HG03060 (cell line): ENCODE measurements at regions not wholly inside any gene's neighbourhood (a gene's known extent, or its start where the extent isn't known, plus 50 kb on each side); places are given as distances from the start of the nearest gene placed in this dataset.
"Not testable (repeated sequence)": the region's sequence is repeated elsewhere in the genome, so short reads cannot be mapped to it uniquely, and the experiment has no call there.

Source experiments
- ATAC-seq: cut with Tn5 transposase; IDR thresholded peaks from one replicate; pipeline ENCODE4 v1.9.1; 2021; ENCODE audit warnings: low read depth, moderate number of reproducible peaks; ENCODE audit not compliant: unreplicated experiment

DNA sequence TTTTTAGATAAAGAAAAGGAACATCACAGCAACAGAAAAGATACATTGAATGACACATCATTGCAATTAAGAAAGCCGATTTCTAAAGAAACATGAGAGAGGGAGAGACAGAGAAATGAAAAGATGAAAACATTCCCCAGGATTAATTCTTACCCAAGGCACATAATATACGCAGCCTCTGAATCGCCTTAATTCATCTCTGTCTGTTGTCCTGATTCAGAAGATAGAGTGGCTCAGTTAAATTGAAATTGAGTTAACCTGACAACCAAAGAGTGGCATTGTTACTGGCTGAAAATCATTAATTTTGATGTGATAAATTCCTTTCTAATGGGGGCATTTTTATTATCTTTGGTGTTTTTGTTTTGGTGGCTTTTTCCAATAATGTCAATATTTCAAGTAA, 701.9 kb downstream of the EDEM1 start:
- no peak for ATAC-seq

DNA sequence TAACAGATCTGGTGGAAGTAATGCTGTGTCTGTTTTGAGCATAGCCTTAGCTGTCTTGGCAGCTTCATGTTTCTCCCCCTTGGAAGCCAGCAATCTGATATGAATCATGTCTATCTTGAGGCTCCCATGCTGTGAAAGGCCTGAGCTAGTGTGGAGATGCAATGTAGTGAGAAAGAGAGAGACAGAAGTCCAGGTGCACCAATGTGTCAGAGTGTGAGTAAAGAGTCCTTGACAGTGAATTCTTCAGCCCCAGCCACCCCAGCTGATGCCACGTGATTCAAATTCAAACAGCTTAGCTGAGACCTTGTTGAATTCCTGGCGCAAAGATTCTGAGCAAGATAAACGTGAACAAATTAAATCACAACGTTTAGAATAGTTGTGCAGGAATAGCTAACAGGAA, 704.2 kb downstream of the EDEM1 start:
- no peak for ATAC-seq

DNA sequence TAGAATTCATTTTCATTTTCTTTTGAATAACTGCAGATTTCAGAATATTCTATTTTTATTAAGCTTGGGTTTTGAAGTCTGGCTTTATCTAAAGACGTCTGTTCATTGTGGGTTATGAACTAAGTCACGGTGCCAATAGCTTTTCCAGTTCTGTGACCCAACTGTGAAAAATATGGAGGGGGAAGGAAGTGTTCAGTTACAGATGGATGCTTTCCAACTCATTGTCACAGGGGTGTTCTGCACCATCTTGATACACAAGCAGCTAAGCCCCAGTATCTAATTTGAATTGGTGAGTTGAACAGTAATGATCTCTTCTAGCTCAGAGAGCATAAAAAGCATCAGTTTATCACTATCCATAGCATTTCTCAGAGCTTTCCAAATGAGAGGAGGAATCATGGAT, 710.6 kb downstream of the EDEM1 start:
- ATAC-seq: no peak

DNA sequence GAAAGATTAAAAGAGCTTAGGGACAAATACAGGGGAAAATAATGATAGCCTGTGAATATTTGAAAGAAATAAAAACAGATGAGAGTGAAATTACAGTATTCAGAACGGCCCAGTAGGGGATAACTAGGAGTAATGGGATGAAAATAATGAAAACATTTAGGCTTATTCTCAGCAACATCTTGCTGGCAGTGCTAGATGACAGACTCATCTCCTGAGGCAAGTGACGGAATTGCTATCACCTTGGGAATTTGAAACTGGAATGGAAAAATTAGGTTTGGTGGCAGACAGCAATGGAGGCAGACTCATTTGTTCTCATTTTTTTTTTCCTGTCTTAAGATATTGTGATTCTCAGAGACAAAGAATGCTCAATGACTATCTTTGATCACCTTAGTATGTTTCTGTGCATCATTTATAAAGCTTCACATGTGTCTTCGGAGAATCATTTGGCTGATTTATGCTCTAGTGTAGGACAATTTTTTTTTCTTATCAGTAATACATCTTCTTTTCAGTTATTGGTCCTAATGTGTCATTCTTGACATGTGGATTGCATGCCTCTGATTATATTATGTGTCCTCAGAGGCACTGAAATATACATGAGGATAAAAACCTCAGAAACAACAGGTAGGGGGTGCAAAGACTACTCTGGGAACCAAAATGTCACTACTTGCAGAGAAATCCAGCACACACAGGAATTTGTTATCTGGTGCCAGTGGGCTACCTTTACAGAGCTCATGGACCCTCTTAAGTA, 711.7 kb downstream of the EDEM1 start:
- no peak for ATAC-seq

DNA sequence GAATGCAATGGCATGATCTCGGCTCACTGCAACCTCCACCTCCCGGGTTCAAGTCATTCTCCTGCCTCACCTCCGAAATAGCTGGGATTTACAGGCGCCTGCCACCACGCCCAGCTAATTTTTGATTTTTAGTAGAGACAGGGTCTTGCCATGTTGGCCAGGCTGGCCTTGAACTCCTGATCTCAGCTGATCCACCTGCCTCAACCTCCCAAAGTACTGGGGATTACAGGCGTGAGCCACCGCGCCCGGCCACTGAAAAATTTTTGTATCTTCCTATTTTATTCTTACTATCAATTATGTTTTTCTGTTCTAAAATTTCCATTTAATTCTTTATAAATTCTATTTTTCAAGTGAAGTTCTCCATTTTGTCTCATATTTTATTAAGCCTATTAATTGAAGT, 730.4 kb downstream of the EDEM1 start:
- no peak for ATAC-seq

DNA sequence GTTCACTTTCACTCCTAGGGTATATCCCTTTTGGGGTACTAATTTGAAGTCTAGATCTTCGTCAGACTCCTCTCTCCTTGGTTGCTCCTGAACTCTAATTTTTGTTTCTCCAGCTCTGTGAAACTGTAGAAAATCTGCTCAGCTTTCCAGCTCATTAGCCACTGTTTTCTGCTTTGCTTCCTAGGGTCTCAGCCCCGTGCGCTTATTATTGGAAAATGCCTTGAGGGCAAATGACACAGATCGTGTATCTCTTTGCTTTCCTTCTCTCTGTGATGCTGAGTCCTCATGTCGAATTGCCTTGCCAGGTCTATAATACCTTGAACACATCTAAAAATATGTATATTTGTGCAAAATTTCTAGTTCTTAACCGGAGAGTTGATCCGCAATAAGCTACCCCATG, 731.1 kb downstream of the EDEM1 start:
- no peak for ATAC-seq

DNA sequence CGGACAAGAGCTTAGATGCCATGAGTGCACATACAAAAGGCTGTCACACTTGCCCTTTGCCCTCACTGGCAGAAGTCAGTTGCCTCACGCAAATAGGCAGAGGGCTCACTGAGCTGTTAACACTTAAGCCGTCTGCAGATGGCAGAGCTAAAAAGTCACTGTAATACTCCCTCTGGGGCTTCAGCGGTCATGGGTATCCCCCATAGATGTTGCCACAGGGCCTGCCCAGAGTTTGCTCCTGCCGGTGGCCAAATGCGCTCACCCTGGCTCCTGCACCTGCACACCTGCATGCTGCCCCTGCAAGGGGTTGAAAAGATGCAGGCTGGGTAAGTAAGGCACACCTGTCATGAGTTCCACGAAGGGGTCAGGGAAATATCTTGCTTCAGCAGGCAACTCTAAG, 741.5 kb downstream of the EDEM1 start:
- ATAC-seq: no peak

DNA sequence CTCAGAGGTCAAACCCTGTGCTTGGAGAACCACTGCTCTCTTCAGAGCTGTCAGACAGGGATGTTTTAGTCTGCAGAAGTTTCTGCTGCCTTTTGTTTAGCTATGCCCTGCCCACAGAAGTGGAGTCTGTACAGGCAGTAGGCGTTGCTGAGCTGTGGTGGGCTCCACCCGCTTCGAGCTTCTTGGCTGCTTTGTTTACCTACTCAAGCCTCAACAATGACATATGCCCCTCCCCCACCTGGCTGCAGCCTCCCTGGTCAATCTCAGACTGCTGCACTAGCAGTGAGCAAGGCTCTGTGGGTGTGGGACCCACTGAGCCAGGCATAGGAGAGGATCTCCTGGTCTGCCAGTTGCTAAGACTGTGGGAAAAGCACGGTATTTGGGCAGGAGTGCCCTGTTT, 756.6 kb downstream of the EDEM1 start:
- not testable (repeated sequence) for ATAC-seq

DNA sequence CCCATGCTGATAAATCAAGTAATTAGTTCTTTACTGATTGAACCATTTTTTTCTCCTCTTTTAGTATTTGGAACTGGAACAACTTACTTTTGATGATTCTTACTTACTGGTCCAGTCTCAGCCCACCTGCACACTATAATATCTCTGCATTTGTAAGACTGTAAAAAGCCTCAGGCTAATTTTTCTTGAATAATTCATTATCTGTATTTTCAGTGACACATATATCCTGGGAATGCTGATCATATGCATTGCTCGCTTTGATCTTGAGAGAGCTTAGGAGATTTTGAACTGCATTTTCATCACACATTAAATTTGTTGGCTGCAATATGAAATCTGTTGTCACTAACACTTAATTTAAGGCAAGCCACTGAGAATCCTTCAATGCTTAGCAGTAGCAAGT, 760.6 kb downstream of the EDEM1 start:
- ATAC-seq: no peak

DNA sequence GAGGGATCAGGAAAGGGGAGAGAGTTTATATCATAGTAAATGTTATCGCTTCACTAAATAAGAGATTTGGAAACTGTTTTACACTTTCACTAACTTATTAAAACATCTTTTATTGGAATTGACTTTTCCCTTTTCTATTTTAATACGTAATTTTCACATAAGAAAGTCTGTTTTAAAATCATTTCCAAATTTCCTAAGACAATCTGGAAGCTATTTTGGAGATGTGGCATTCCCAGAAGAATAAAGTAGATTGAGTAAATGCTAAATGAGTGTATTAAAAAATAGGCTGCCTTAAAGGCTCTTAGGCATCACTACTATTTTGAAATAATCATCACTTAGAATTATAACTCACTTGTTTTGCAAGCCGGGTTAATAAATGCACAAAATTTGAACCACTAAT, 763.5 kb downstream of the EDEM1 start:
- no peak for ATAC-seq

DNA sequence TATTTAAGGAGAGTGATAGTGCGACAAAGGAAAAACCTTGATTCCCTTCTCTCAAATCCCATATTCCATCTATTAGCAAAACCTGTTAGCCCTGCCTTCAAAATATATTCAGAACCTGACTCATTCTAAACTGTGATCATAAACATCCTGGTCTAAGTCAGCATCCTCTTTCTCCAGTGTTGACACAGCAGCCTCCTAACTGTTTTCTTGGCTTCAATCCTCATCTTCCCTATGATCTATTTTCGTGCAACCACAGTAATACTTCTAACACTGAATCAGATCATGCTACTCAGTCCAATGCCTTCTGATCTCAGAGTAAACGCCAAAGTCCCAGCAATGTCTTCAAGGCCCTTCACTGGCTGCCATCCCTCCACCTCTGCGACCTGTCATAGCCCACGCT, 785.1 kb downstream of the EDEM1 start:
- ATAC-seq: no peak

DNA sequence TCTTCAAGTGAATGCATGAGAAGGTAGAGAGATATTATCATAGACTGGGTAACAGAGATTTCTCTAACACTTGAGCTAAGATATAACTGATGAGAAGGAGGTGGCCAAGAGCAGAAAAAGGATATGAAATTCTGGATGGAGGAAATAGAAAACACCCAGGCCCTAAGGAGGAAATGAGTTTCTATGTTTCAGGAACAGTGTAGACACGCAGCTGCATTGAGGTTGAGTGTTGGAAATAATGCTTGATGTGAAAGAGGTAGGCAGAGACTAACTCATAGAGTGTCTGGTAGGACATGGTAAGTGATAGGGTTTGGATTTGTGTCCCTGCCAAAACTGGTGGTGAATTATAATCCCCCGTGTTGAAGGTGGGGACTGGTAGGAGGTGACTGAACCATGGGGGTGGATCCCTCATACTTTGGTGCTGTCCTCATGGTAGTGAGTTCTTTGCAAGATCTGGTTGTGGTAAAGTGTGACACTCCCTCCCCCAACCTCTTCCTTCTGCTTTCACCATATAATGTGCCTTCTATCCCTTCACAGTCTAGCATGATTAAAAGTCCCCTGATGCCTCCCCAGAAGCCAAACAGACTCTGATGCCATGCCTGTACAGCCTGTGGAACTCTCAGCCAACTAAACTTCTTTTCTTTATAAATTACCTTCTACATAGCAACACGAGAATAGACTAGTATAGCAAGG, 787.3 kb downstream of the EDEM1 start:
- no peak for ATAC-seq

DNA sequence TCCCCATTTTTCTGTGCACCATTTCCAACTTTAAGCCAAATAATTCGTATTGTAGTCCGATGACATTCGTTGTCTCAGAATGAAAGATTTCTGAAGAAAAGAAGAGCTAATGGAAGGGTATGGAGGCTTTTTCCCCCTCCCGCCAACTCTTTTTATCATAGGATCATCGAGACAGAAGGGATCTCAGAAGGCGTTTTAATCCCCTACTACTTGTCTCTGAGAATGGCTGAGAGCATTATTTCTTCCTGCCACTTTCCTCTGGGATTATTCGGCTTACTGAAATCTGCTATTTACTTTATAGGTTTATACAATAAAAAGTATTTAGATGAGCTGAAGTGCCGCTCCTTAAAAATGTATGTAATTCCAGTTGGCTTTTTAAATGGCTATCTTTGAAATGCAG, 789.8 kb downstream of the EDEM1 start:
- no peak for ATAC-seq

DNA sequence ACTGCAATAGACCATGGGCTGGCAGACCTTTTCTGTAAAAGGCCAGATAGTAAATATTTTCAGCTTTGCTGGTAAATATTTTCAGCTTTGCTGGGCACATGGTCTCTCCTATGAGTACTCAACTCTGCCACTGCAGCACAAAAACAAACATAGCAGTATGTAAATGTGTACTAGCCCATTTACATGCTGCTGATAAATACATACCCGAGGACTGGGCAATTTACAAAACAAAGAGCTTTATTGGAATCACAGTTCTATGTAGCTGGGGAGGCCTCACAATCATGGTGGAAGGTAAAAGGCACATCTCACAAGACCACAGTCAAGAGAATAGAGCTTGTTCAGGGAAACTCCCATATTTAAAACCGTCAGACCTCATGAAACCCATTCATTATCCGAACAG, 793.0 kb downstream of the EDEM1 start:
- no peak for ATAC-seq

DNA sequence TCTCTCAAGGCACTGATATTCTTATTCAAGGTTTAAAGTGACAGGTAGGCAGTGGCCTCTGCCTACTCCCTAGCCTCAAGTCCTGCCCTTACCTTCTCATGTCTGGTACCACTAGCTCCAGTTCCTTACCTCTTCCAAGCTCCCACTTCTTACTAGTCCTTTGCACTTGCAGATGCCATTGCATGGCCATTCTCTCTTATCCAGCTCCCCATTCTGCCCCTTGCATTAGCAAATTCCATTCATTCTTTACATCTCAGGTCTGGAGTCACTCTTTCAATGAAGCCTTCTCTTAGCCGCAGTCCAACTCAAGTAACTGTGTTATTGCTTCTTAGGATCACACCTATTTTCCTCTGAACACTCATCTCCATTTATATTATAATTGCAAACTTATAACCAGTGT, 807.1 kb downstream of the EDEM1 start:
- no peak for ATAC-seq

DNA sequence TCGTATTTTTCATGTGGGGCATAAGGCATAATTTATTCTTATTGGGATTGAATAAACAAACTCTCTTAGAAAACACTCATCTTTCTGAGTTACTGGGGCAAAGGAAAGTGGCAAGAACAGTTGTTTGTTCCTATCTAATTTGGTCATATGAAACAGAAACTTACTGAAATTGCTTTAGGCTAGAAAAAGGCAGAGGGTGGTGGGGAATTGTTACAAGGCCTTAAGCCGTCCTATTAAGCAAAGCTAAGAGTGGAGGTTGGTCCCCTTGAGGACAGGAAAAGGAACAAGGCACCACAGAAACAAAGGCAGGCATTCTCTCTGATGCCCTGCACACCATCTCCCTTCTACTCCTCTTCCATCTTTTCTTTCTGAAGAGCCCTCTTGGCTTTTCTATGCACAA, 830.9 kb downstream of the EDEM1 start:
- ATAC-seq: no peak

DNA sequence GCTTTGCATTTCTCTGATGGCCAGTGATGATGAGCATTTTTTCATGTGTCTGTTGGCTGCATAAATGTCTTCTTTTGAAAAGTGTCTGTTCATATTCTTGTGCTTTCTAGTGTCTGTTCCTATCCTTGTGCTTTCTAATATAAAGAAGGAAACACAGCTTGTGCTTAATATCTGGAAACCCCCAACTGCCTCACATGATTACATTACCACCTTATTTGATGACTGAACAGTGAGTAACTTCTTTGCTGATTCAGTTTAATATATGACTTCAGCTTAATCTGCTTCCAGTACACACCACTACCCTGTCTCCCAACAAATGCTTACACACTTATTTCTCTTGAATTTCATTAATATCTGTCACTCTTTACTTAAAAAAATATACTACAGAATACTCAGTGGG, 835.1 kb downstream of the EDEM1 start:
- ATAC-seq: no peak

DNA sequence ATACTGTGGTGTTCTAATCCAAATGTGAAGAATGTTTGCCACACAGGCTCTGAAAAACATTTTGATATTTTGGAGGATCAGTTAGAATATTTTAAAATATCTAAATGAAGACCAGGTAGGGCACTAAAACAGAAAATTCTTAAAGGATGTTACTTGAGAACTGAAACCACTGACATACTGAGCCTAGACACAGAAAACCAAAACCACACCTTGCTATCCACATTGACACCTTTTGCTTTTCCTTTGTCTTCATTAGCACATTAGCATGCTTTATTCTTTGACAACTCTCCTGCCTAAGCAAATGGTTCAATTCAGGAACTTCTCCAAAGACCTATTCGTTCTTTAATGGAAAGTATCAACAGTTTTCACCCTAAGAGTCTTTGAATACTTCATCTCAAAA, 835.9 kb upstream of the GRM7 start:
- ATAC-seq: no peak

DNA sequence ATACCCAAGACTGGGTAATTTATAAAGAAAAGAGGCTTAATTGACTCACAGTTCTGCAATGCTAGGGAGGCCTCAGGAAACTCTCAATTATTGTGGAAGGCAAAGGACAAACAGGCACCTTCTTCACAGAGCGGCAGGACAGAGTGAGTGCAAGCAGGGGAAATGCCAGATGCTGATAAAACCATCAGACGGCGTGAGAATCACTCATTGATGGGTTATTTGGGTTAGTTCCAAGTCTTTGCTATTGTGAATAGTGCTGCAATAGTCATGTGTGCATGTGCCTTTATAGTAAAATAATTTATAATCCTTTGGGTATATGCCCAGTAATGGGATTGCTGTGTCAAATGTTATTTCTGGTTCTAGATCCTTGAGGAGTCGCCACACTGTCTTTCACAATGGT, 830.3 kb upstream of the GRM7 start:
- not testable (repeated sequence) for ATAC-seq

DNA sequence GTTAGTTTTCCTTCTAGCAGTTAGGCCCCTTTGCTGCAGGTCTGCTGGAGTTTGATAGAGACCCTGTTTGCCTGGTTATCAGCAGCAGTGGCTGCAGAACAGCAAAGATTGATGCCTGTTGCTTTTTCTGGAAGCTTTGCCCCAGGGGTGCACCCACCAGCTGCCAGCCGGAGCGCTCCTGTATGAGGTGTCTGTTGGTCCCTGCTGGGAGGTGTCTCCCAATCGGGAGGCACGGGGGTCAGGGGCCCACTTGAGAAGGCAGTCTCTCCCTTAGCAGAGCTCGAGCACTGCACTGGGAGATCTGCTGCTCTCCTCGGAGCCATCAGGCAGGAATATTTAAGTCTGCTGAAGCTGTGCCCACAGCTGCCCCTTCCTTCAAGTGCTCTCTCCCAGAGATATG, 825.3 kb upstream of the GRM7 start:
- ATAC-seq: no peak

DNA sequence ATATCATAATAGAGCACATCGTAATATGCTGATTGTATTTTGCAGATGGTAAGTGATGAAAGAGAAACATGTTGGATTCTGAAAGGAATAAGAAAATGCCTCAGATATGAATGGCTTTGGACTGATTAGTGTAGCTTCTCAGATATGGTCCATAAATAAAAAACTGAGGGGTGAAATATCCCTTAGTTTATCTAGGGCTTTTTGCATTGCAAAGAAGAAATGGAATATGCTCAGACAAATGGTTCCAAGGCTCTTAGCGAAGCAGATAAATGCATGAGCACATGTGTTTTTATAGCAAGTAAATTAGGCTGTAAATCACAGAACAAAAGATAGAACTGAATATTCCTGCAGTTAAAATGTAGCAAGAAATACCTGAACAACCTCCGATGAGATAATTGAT, 820.9 kb upstream of the GRM7 start:
- ATAC-seq: no peak

DNA sequence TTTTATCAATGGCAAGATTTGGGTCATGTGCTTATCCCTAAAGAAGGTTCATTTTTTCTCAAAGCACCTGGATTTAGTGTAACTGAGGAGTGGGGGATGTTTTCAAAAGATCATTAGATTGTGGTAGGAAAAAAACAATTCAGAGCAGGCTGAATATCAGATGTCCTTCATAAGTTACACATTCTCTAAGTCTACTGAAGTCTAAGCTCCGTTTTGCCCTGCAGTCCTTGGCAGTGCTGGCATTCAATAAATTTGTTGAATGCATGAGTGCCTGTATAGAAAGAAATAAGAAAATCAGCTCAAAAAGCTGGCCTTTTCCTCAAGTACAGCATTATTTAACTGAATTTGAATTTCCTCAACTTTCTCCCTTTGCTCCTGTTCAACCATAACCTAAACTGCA, 819.0 kb upstream of the GRM7 start:
- ATAC-seq: no peak
